ENCODE measurements at regions not wholly inside any gene's neighbourhood (a gene's known extent, or its start where the extent isn't known, plus 50 kb on each side); places are given as distances from the start of the nearest gene placed in this dataset.

DNA sequence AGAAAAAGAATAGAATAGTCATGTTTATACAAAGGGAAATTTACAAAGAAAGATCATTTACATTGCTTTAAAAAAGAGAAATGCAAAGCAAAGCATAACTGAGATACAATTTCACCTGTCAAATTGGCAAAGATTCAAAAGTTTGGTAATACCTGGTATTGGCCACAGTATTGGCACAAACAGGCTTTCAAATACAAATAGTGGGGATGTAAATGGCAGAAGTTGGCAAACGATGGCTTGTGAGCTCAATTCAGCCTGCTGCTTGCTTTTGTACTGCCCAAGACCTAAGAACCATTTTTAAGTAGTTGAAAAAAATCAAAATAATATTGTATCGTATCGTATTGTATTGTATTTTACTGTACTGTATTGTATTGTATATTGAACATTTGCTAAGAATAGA is 194.5 kb upstream of the JAG1 start:
- DNase-seq, result no peak

- no peak for DNase-seq
Observed at GRCh38 chr20:10873026-10873425, 199.2 kb upstream of the JAG1 start.

DNA sequence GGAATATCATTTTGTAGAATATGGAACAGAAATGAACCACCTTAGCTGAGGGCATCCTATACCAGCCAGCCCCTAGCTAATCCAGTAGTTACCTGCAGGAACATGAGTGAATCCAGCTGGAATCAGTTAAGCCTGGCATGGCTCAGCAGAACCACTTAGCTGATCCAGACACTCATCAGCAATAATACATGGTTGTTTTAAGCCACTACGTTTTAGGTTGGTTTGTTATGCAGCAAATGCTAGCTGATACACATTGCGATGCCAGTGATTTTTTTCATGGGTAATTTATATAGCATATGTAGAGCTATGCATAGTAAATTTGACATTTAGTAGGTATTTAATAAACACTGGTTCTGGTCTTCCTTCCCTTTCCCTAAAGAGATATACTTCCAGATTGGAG is 201.9 kb upstream of the JAG1 start:
- DNase-seq, result no peak

GRCh38 chr20:10876558-10876957 is 202.8 kb upstream of the JAG1 start:
- DNase-seq, result no peak

GRCh38 chr20:10877342-10877741 is 203.5 kb upstream of the JAG1 start:
- no peak for DNase-seq

DNA sequence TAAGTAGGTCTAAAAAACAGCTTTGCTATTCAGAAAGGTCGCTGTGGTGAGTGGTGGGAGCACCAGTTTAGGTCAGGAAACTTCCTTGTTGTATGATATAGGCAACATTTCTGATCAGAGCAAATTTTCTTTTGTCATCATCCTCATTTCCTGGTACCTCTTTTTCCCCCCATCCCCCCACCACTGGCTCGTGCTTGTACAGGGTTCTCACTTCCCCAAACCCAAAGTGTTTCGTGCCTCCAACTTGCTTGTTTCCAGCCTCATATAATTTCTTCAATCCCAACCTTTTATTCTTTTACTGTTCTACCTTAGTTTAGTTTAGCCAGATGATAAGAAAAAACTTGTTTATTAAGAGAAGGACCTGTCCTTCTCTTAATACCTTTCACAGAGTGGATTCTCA is 209.4 kb upstream of the JAG1 start:
- no peak for DNase-seq

DNA sequence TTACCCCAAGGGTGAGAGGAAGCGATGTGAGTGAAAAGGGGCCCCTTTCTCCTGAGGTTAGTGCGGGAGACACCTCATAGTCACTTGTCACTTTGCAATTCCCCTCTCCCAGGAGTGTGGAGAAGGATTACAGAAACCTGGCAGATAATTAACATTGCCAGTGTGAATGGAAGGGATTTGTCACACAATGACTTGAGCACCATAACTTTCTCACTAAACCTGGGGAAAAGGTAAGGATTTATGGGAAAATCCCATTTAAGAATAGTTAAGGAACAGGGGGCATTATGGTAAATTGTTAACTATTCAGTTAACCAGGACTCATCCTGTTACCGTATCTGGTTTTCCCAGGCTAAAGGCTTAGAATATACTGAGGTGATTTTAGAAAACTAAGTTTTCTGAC is 219.5 kb upstream of the JAG1 start:
- DNase-seq, result no peak

DNA sequence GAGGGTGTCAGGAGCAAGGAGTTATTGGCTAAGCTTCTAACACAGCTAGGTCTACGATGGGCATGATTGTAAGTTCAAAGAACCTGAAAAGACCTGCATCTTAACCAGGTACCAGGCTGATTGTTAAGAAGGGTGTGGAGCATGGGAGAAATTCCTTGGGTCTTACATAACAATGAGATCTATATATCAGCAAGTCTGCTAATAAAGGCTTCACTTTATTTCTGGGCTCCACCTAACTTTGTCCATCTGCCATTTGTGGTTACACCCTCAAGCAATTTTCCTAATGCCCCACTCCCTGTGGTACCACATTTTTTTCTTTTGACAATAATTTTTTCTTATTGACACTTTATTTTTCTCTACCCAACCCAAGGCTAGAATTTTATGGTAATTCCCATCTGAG is 223.5 kb upstream of the JAG1 start:
- no peak for DNase-seq

DNA sequence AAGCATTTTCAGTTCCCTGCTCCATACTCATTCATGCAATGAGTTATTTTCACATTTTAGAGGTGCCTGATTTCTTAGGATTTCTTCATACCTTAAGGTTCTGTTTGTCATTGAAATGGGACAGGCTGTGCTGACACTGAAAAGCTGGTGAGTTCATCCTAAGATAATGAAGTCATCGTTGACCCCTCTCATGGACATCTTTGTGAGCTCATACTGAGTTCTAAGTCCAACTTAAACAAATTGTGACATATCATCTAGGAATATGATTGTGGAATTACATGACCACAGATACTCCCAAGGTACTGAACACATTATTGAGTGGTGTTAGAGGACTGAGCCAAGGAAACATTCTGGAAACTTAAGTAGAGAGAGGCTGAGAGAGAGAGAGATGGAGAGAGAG is 224.8 kb upstream of the JAG1 start:
- no peak for DNase-seq

DNA sequence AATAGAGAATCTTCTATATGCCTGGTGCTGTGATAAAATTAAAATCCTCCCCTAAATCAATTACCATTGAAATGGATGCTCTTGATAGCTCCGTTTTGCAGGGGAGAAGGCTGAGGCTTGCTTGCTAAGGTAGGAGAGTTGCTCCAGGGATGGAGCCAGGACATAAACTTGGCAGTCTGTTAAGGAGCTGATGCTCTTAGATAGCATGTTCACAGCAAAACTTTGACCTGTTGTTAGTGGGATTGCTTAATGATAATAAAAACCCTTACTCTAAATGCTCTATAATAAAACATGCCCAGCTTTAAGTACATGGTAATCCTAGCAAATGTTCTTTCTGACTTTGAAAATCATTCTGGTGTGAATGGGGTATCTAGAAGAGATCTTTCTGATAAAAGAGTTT is 228.4 kb upstream of the JAG1 start:
- no peak for DNase-seq

- DNase-seq, result no peak
Observed at GRCh38 chr20:10902576-10903282, 228.9 kb upstream of the JAG1 start.

- no peak for DNase-seq
Observed at GRCh38 chr20:10906834-10907233, 233.0 kb upstream of the JAG1 start.

DNA sequence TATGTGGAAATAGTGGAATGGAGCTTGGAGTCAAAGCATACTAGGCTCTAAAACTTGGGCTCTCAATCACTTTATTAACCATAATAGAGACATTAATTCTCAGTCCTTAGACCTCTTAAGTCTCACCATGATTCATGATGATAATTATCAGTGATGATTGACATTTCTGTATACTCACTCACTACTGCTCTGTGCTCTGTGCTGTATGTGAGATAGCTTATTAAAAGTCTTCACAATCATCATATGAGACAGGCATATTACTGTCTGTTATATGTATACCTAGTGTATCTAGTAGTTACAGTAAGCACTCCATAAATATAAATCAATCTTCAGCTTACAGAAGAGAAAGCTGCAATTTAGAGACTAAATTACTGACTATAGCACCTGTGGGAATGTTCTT is 236.0 kb upstream of the JAG1 start:
- DNase-seq, result no peak

GRCh38 chr20:10910535-10911178 is 236.9 kb upstream of the JAG1 start:
- no peak for DNase-seq

GRCh38 chr20:10911298-10911697 is 237.5 kb upstream of the JAG1 start:
- no peak for DNase-seq

GRCh38 chr20:10915815-10916214 is 242.0 kb upstream of the JAG1 start:
- no peak for DNase-seq

DNA sequence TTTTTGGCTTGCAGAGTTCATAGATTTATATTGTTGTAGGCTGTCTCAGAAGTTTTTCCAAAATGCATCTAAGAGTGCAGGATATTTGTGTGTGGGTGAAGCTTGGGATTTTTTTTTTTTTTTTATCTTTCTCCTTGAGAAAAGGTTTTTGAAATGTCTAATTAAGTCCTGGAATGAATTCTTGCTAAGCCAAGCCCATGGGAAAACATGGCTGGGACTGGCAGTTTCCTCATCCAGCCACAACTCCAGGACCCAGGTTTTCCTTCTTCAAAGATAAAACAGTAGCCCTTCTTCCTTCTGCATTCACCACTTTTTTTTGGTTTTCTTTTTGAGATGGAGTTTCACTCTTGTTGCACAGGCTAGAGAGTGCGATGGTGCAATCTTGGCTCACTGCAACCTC is 242.5 kb upstream of the JAG1 start:
- DNase-seq, result no peak

- no peak for DNase-seq
Observed at GRCh38 chr20:10917826-10918225, 244.0 kb upstream of the JAG1 start.

DNA sequence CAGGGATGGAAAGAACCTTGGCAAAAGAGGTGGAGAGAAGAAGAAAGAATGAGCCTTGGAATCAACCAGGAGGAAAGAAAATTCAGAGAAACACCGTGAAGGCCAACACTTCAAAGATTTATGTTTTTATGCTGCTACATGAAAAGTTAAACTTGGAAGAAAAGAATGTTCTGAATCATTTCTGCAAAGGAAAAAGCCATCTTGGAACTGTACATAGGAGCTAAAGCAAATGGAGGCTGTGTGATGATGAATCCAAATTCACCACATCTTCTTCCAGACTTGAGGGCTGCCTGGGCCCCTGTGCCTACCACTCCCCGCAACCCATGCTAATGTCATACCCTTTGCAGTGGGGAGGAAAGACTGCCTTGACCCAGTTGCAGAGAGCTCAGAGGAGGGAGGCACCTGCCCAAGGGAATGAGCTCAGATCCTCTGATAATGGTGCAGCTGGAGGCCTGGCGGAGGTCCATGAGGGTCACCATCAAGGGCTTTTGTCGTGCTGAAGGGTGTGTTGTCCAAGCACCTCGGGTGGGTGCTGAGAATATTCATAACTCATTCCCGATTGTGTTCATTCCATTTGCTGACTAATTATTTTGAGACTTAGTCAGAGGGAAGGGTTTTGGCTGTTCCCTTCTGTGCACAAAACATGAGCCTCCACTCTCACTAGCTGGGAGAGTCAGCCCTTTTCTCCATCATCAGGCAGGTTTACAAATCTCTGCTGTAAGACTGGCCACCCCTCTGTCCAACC is 245.8 kb upstream of the JAG1 start:
- DNase-seq, result no peak

DNA sequence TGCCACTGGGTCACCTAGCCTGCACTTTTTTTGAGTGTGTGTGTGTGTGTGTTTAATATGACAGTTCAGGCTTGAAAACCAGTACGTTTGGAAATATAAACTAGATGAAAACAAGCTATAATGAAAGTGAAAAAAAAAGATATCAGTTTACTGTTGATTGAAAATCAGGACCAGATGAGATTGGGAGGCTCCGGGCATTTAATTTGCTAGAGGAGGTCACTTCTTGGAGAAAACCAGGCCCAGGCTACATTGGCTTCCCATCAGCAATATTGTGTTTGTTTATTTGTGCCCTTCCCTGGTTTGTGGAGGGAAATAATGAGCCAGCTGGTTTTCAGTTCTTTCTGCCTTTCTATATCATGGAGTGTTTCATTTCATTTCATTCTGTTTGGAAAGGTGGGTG is 246.6 kb upstream of the JAG1 start:
- no peak for DNase-seq

DNA sequence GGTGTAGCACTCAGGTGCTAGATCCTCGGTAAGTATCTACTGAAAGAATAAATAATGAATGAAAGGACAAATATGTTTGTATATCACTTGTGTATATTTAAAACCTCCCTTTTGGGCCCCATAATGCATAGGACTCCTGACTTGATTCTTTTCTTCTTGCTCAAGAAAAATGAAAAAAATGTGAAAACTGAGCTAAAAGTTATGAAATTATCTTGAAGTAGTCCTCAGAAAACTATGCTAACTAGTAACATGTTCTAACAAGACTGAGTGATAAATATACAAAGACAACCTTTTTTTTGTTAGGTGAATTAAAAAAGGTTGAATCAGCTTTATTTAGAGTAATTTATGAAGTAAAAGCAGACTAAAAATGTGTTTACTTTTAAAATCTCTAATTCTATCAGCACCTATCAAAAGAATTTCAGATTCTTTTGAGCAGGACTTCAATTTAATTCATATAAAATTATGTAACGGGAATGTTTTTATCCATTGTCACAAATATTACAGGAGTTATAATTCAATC is 247.8 kb upstream of the JAG1 start:
- no peak for DNase-seq

GRCh38 chr20:10922506-10922905 is 248.7 kb upstream of the JAG1 start:
- no peak for DNase-seq

DNA sequence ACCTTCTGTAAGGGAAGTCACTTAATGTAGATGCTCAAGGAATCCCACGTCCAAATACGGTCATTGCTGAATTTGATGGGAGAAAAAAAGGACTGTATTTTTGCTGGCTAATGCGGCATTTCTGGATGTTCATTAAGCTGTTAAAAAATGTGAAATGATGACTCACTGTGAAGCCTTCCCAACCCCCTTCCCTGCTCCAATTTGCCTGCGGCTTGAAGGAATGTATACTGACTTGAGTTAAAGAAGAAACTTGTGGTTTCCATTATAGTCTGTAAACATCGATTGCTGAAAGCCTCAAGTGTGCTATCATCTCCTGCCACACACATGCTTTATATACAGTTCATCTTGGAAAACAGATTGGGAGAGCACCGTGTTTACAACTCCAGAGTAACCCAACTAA is 249.1 kb upstream of the JAG1 start:
- DNase-seq, result no peak

DNA sequence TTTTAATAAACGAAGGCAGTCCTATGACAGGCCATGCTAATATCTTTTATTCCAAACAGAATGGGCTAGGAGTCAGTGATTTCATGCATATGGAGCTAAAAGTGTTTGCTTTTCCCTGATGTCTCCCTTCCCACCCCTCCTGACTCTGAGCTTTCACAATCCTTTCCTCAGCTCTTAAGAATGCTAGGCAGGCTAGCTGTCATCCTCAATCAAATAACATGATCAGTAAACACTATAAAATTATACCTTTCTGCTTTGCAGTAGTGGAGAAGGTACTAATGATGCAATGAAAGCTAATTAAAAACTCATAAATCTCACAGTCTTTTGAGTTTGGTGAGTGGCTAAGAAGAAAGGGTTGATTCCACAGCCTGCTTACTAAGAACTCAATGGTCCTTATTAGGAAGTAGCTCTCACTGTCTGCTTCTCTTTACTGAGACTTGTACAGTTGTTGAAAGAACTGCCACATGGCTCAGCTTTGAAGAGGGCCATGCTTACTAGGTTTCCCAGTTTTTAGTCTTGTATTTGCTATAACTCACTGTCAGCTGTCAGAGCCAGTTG is 250.9 kb upstream of the JAG1 start:
- DNase-seq, result no peak
